Hepatocyte (in vitro differentiated cells): ENCODE measurements at regions not wholly inside any gene's neighbourhood (a gene's known extent, or its start where the extent isn't known, plus 50 kb on each side); places are given as distances from the start of the nearest gene placed in this dataset.

ENCODE experiments used
- DNase-seq: peaks from one replicate; pipeline ENCODE4 v3.0.0-alpha.2; 2016; ENCODE audit warnings: low spot score
- H2AFZ ChIP-seq: fragments of 200-600 bp; sonication (generic); 2 replicates; pipeline ENCODE4 v1.6.0; 2016; ENCODE audit warnings: antibody characterized with exemption, mild to moderate bottlenecking
- H3K27ac ChIP-seq: fragments of 200-600 bp; sonication (generic); 2 replicates; pipeline ENCODE4 v1.5.1; 2016; ENCODE audit warnings: mild to moderate bottlenecking
- H3K27me3 ChIP-seq: fragments of 200-600 bp; sonication (generic); 2 replicates; pipeline ENCODE4 v1.6.1; 2016
- H3K36me3 ChIP-seq: fragments of 200-600 bp; sonication (generic); replicated peaks from 2 replicates; pipeline ENCODE4 v1.5.1; 2016; ENCODE audit warnings: low read depth; ENCODE audit not compliant: insufficient read depth
- H3K4me1 ChIP-seq: fragments of 200-600 bp; sonication (generic); 2 replicates; pipeline ENCODE4 v1.5.1; 2016; ENCODE audit warnings: mild to moderate bottlenecking, moderate library complexity; ENCODE audit not compliant: insufficient read depth
- H3K4me2 ChIP-seq: fragments of 200-600 bp; sonication (generic); 2 replicates; pipeline ENCODE4 v1.6.0; 2016
- H3K4me3 ChIP-seq: fragments of 200-600 bp; sonication (generic); 2 replicates; pipeline ENCODE4 v1.5.1; 2016; ENCODE audit warnings: mild to moderate bottlenecking
- H3K79me2 ChIP-seq: fragments of 200-600 bp; sonication (generic); 2 replicates; pipeline ENCODE4 v1.6.0; 2017; ENCODE audit warnings: mild to moderate bottlenecking
- H3K9me2 ChIP-seq: fragments of 200-600 bp; sonication (generic); replicated peaks from 2 replicates; pipeline ENCODE4 v1.6.0; 2017; ENCODE audit warnings: mild to moderate bottlenecking; ENCODE audit not compliant: insufficient read depth
- H3K9me3 ChIP-seq: fragments of 200-600 bp; sonication (generic); 2 replicates; pipeline ENCODE4 v1.5.1; 2016; ENCODE audit warnings: low read depth, mild to moderate bottlenecking
- H4K20me1 ChIP-seq: fragments of 200-600 bp; sonication (generic); 2 replicates; pipeline ENCODE4 v1.6.0; 2016; ENCODE audit warnings: mild to moderate bottlenecking; ENCODE audit not compliant: insufficient read depth, poor library complexity, severe bottlenecking
- EZH2 ChIP-seq: fragments of 200-600 bp; sonication (generic); IDR thresholded peaks from 2 replicates; pipeline ENCODE4 v1.6.1; 2016; ENCODE audit warnings: antibody characterized with exemption, mild to moderate bottlenecking, borderline replicate concordance
- EZH2phosphoT487 ChIP-seq: fragments of 200-600 bp; sonication (generic); IDR thresholded peaks from one replicate; pipeline ENCODE4 v1.6.1; 2018; ENCODE audit warnings: antibody characterized with exemption, mild to moderate bottlenecking, low read depth, moderate library complexity; ENCODE audit not compliant: unreplicated experiment, severe bottlenecking
- WGBS: methylation state at CpG from one replicate; pipeline ENCODE4 v1.1.6; 2016; ENCODE audit warnings: low lambda C conversion rate; ENCODE audit errors: missing lambda C conversion rate; 5-methylcytosine and 5-hydroxymethylcytosine counted together
- TF ChIP-seq, protein P1 (sequence below): fragments of 200-600 bp; sonication (generic); IDR thresholded peaks from 2 replicates; pipeline ENCODE4 v1.5.1; 2016; ENCODE audit warnings: antibody characterized with exemption, mild to moderate bottlenecking; ENCODE audit not compliant: poor library complexity

DNA sequence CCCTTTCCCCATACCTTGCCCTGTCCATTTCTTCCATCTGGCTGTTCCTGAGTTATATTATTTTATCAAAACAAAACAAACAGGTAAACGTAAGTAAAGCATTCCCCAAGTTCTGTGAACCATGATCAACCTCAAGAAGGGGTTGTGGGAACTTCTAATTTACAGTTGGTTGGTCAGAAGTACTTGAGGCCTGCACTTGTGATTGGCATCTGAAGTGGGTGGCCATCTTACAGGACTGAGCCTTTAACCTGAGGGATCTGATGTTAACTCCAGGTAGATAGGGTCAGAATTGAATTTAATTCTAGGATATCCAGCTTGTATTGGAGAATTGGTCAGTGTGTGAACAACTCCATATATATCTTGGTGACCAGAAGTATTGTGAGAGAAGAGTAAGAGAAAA, 77.0 kb downstream of the DIO2 start:
- no peaks in the 10 kb centered on the region for H3K9me2 ChIP-seq
- no peak overlapping the region for H3K27ac ChIP-seq
- no peak overlapping the region for H3K4me3 ChIP-seq
- no peak overlapping the region for H2AFZ ChIP-seq
- no peaks in the 10 kb centered on the region for H4K20me1 ChIP-seq
- H3K4me1 ChIP-seq, result no peaks in the 10 kb centered on the region
- TF ChIP-seq EZH2phosphoT487 (no peak), EZH2 (no peak)
- TF ChIP-seq, protein P1, sequence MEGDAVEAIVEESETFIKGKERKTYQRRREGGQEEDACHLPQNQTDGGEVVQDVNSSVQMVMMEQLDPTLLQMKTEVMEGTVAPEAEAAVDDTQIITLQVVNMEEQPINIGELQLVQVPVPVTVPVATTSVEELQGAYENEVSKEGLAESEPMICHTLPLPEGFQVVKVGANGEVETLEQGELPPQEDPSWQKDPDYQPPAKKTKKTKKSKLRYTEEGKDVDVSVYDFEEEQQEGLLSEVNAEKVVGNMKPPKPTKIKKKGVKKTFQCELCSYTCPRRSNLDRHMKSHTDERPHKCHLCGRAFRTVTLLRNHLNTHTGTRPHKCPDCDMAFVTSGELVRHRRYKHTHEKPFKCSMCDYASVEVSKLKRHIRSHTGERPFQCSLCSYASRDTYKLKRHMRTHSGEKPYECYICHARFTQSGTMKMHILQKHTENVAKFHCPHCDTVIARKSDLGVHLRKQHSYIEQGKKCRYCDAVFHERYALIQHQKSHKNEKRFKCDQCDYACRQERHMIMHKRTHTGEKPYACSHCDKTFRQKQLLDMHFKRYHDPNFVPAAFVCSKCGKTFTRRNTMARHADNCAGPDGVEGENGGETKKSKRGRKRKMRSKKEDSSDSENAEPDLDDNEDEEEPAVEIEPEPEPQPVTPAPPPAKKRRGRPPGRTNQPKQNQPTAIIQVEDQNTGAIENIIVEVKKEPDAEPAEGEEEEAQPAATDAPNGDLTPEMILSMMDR, result no peak
- no peaks in the 10 kb centered on the region for H3K79me2 ChIP-seq
- no peak overlapping the region for H3K4me2 ChIP-seq
- H3K9me3 ChIP-seq, result no peaks in the 10 kb centered on the region
- no peaks in the 10 kb centered on the region for H3K27me3 ChIP-seq
- DNase-seq, result no peak
- no peaks in the 10 kb centered on the region for H3K36me3 ChIP-seq
- whole genome bisulfite sequencing, result 67% methylated on average over 1 of the region's 1 CpG

DNA sequence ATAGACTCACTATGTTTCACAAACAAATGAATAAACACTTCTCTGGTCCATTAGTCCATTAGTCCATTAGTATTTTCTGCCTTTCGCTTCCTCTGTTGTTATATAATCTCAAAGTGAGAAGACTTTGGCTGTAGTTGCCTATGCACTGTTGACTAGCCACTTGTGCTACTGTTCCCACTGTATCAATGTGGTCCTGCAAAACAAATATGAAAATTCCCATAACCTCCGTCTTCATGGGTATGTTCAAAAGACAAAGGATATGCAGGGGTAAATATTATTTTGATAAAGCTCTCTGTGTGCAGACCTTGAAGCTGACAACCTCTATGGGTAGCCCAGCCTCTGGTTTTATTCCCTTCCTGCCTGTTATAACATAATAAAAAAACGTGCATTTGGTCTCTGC, 77.8 kb downstream of the DIO2 start:
- no peaks in the 10 kb centered on the region for H3K36me3 ChIP-seq
- H3K9me2 ChIP-seq, result no peaks in the 10 kb centered on the region

DNA sequence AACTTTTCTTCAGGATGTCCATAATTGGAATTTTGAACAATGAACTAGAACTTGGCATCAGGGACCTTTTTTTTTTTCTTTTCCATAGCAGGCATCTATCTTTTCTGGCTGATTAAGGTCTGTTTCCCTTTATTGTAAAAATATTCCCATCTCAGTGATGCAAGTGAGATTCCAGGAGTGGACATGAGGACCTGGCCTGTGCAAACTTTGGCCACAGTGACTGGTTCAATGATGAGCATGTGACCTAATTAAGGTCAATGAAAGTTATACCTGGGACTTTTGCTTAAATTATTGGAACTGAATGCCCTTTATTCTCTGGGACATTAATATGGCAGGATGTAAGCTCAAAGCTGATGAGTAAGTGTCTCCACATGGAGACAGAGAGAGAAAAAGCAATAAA, 83.8 kb downstream of the DIO2 start:
- no peaks in the 10 kb centered on the region for H3K79me2 ChIP-seq
- H3K27me3 ChIP-seq, result no peaks in the 10 kb centered on the region
- H3K4me3 ChIP-seq, result no peak overlapping the region
- no peaks in the 10 kb centered on the region for H3K4me1 ChIP-seq
- H3K4me2 ChIP-seq, result no peak overlapping the region
- H3K27ac ChIP-seq, result no peak overlapping the region
- no peaks in the 10 kb centered on the region for H3K9me2 ChIP-seq
- TF ChIP-seq, protein P1, result no peak
- no peak for TF ChIP-seq EZH2
- no peak for TF ChIP-seq EZH2phosphoT487
- no peaks in the 10 kb centered on the region for H3K36me3 ChIP-seq
- DNase-seq, result no peak
- H3K9me3 ChIP-seq, result no peaks in the 10 kb centered on the region
- no peaks in the 10 kb centered on the region for H4K20me1 ChIP-seq
- no peak overlapping the region for H2AFZ ChIP-seq

More for the DNA sequence above, 77.8 kb downstream of the DIO2 start:
- 67% methylated on average over 3 of the region's 3 CpGs for WGBS
- Histone ChIP-seq H4K20me1 (no peaks in the 10 kb centered on the region), H3K4me3 (no peak overlapping the region), H3K9me3 (no peaks in the 10 kb centered on the region), H3K27me3 (no peaks in the 10 kb centered on the region), H3K79me2 (no peaks in the 10 kb centered on the region), H3K4me2 (no peak overlapping the region), H3K4me1 (no peaks in the 10 kb centered on the region), H3K27ac (no peak overlapping the region), H2AFZ (no peak overlapping the region)
- no peak for DNase-seq
- no peak for TF ChIP-seq EZH2phosphoT487
- TF ChIP-seq EZH2, result no peak
- TF ChIP-seq, protein P1, result no peak

DNA sequence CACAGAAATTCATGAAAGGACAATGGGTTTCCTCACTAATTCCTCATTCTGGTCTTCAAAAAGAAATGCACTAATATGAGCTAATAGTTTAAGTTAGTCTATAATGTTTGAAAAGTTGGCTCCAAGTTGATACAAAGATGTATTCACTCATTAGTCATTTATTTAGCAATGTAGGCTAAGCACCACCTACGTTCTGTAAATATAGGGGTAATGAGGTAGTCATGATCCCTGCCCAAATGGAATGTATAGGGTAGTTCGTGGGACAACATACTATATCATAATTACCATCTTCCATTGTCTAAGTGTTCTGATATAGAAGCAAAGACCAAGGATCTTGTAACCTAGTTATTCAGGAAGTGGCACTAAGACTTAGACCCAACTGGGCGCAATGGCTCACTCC, 86.5 kb downstream of the DIO2 start:
- Histone ChIP-seq H3K9me2 (no peaks in the 10 kb centered on the region), H3K4me3 (no peak overlapping the region), H3K4me1 (no peaks in the 10 kb centered on the region), H4K20me1 (no peaks in the 10 kb centered on the region), H3K79me2 (no peaks in the 10 kb centered on the region), H2AFZ (no peak overlapping the region), H3K36me3 (no peaks in the 10 kb centered on the region), H3K27ac (no peak overlapping the region), H3K27me3 (no peaks in the 10 kb centered on the region), H3K4me2 (no peak overlapping the region), H3K9me3 (no peaks in the 10 kb centered on the region)
- 80% methylated on average over 3 of the region's 3 CpGs for WGBS
- TF ChIP-seq EZH2phosphoT487 (no peak), EZH2 (no peak)
- TF ChIP-seq, protein P1, result no peak
- no peak for DNase-seq
